ENCODE measurements at regions not wholly inside any gene's neighbourhood (a gene's known extent, or its start where the extent isn't known, plus 50 kb on each side); places are given as distances from the start of the nearest gene placed in this dataset.
"Not testable (repeated sequence)": the region's sequence is repeated elsewhere in the genome, so short reads cannot be mapped to it uniquely, and the experiment has no call there.

- DNase-seq = no peak
Observed at GRCh38 chr7:84738583-84739150, 448.2 kb downstream of the SEMA3D start.

GRCh38 chr7:84735677-84736076 lies 451.2 kb downstream of the SEMA3D start:
- no peak for DNase-seq

- no peak for DNase-seq
Observed at GRCh38 chr7:84735011-84735410, 451.8 kb downstream of the SEMA3D start.

GRCh38 chr7:84733976-84734375 lies 452.9 kb downstream of the SEMA3D start:
- not testable (repeated sequence) for DNase-seq

- DNase-seq = not testable (repeated sequence)
Observed at GRCh38 chr7:84730864-84731263, 456.0 kb downstream of the SEMA3D start.

- peak in 1 of 3 donors; percentile 38 for DNase-seq
Observed at GRCh38 chr7:84729284-84729683, 457.6 kb downstream of the SEMA3D start.

GRCh38 chr7:84722734-84723133 lies 464.1 kb downstream of the SEMA3D start:
- DNase-seq = no peak

- no peak for DNase-seq
Observed at GRCh38 chr7:84722086-84722485, 464.8 kb downstream of the SEMA3D start.

GRCh38 chr7:84720456-84721097 lies 466.3 kb downstream of the SEMA3D start:
- DNase-seq = no peak

GRCh38 chr7:84714765-84715164 lies 472.1 kb downstream of the SEMA3D start:
- DNase-seq = no peak

- no peak for DNase-seq
Observed at GRCh38 chr7:84712374-84713121, 474.3 kb downstream of the SEMA3D start.

GRCh38 chr7:84710538-84710937 lies 476.3 kb downstream of the SEMA3D start:
- DNase-seq = not testable (repeated sequence)

- no peak for DNase-seq
Observed at GRCh38 chr7:84705706-84706105, 481.1 kb downstream of the SEMA3D start.

- DNase-seq = no peak
Observed at GRCh38 chr7:84705079-84705478, 481.8 kb downstream of the SEMA3D start.

GRCh38 chr7:84704380-84704779 lies 482.5 kb downstream of the SEMA3D start:
- DNase-seq = no peak

- DNase-seq = peak; percentile 31 to 74 (median 61)
Observed at GRCh38 chr7:84701524-84702306, 485.1 kb downstream of the SEMA3D start.

- DNase-seq = no peak
Observed at GRCh38 chr7:84700563-84701370, 486.1 kb downstream of the SEMA3D start.

- DNase-seq = peak in 1 of 3 donors; percentile 42
Observed at GRCh38 chr7:84697506-84697905, 489.4 kb downstream of the SEMA3D start.

GRCh38 chr7:84693483-84693882 lies 493.4 kb downstream of the SEMA3D start:
- no peak for DNase-seq

GRCh38 chr7:84688671-84689070 lies 494.1 kb upstream of the SEMA3A start:
- peak in 1 of 3 donors; percentile 41 for DNase-seq

GRCh38 chr7:84686373-84686772 lies 491.8 kb upstream of the SEMA3A start:
- no peak for DNase-seq
